A673 (cell line): ENCODE measurements at regions not wholly inside any gene's neighbourhood (a gene's known extent, or its start where the extent isn't known, plus 50 kb on each side); places are given as distances from the start of the nearest gene placed in this dataset.

Source experiments
- BruUV-seq: library from RNA; stranded (reverse); fragments of 400-500 nt; replicated peaks from 2 replicates; lab custom pipeline; 2021; lab: Mats Ljungman, UMichigan
- CTCF ChIA-PET: fragments of 300-600 bp; sonication (Branson Sonifier 250); formaldehyde crosslinking; loops from one replicate; lab custom pipeline; 2022; ENCODE audit warnings: antibody characterized with exemption; lab: Charles Lee
- POLR2A ChIA-PET: fragments of 300-600 bp; sonication (Branson Sonifier 250); formaldehyde crosslinking; loops from one replicate; lab custom pipeline; 2022; ENCODE audit warnings: antibody characterized with exemption; ENCODE audit not compliant: low non-redundant PET; lab: Charles Lee
- DNase-seq: peaks from one replicate; pipeline ENCODE4 v3.0.0-alpha.2; 2015; ENCODE audit warnings: low spot score
- H3K27ac ChIP-seq: fragments of 200-600 bp; sonication (generic); 2 replicates; pipeline ENCODE4 v1.5.1; 2016; ENCODE audit warnings: mixed run types, low read depth, mild to moderate bottlenecking, mixed read lengths, antibody characterized with exemption, low read length; ENCODE audit not compliant: poor library complexity, severe bottlenecking
- H3K27me3 ChIP-seq: fragments of 200-600 bp; sonication (generic); replicated peaks from 2 replicates; pipeline ENCODE4 v1.6.1; 2017; ENCODE audit warnings: mixed run types, low read depth, mild to moderate bottlenecking, mixed read lengths, antibody characterized with exemption, low read length; ENCODE audit not compliant: insufficient read depth, poor library complexity
- H3K36me3 ChIP-seq: fragments of 200-600 bp; sonication (generic); 2 replicates; pipeline ENCODE4 v1.6.1; 2016; ENCODE audit warnings: mixed run types, mild to moderate bottlenecking, mixed read lengths, antibody characterized with exemption, low read length; ENCODE audit not compliant: insufficient read depth, poor library complexity, severe bottlenecking
- H3K4me1 ChIP-seq: fragments of 200-600 bp; sonication (generic); 2 replicates; pipeline ENCODE4 v1.6.1; 2017; ENCODE audit warnings: mixed run types, mild to moderate bottlenecking, mixed read lengths, antibody characterized with exemption, low read length; ENCODE audit not compliant: insufficient read depth, poor library complexity, severe bottlenecking
- H3K4me3 ChIP-seq: fragments of 200-600 bp; sonication (generic); 2 replicates; pipeline ENCODE4 v1.5.1; 2016; ENCODE audit warnings: low read depth, mixed run types, mild to moderate bottlenecking, mixed read lengths, low read length; ENCODE audit not compliant: poor library complexity, severe bottlenecking
- H3K9me3 ChIP-seq: fragments of 200-600 bp; sonication (generic); 2 replicates; pipeline ENCODE4 v1.6.1; 2016; ENCODE audit warnings: mixed run types, low read depth, mild to moderate bottlenecking, mixed read lengths, antibody characterized with exemption, low read length; ENCODE audit not compliant: poor library complexity, severe bottlenecking
- EZH2 ChIP-seq: fragments of 200-600 bp; sonication (generic); IDR thresholded peaks from 2 replicates; pipeline ENCODE4 v1.6.1; 2017; ENCODE audit warnings: borderline replicate concordance, low read depth, mild to moderate bottlenecking, mixed read lengths, antibody characterized with exemption, low read length; ENCODE audit not compliant: poor library complexity, severe bottlenecking
- intact Hi-C: fragments of 100-400 bp; cut with micrococcal nuclease; formaldehyde crosslinking; loops from one replicate; pipeline ENCODE4 v1.10.0; 2022; ENCODE audit not compliant: unreplicated experiment
- TF ChIP-seq, protein P1 (sequence below): fragments of 300-800, 200-600 bp; sonication (generic); conservative IDR thresholded peaks from 2 replicates; pipeline ENCODE4 v1.5.1; 2017; ENCODE audit warnings: low read depth, mild to moderate bottlenecking, antibody characterized with exemption, low read length, moderate library complexity, mixed read lengths

DNA sequence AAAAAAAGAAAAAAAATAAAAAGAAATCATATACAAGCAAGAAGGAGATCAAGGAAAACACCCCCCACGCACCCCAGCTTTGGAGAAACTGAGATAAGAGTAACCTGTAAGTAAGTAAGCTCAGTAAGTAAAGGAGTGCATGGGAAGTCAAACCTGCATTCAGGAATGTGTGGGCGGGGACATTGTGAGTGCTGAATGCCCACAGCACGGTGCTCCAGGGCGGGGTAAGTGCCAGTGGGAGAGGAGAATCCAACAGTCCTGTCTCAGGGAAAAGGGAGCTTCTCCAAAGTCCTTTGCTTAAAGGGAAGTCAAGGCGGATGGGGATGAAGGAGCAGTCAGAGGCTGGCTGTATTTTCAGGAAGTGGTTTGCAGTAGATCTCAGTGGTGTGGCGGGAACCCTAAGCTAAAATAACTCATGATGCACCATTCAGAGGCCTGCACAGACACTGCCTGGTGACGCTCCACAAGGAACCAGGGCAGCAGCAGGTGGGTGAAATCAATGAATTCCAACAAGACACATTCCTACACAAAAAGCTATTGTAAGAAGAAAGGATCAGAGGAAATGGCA, 368.0 kb downstream of the QKI start:
- no peak overlapping the region for H3K4me3 ChIP-seq
- H3K9me3 ChIP-seq = no peaks in the 10 kb centered on the region
- no peaks in the 10 kb centered on the region for H3K4me1 ChIP-seq
- no peaks in the 10 kb centered on the region for H3K27me3 ChIP-seq
- H3K27ac ChIP-seq = no peak overlapping the region
- no peak for DNase-seq
- TF ChIP-seq EZH2 = no peak
- TF ChIP-seq, protein P1, sequence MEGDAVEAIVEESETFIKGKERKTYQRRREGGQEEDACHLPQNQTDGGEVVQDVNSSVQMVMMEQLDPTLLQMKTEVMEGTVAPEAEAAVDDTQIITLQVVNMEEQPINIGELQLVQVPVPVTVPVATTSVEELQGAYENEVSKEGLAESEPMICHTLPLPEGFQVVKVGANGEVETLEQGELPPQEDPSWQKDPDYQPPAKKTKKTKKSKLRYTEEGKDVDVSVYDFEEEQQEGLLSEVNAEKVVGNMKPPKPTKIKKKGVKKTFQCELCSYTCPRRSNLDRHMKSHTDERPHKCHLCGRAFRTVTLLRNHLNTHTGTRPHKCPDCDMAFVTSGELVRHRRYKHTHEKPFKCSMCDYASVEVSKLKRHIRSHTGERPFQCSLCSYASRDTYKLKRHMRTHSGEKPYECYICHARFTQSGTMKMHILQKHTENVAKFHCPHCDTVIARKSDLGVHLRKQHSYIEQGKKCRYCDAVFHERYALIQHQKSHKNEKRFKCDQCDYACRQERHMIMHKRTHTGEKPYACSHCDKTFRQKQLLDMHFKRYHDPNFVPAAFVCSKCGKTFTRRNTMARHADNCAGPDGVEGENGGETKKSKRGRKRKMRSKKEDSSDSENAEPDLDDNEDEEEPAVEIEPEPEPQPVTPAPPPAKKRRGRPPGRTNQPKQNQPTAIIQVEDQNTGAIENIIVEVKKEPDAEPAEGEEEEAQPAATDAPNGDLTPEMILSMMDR = no peak
- no peaks in the 10 kb centered on the region for H3K36me3 ChIP-seq
- POLR2A ChIA-PET = no interaction called here
- intact Hi-C loops = no loop called here
- CTCF ChIA-PET = no interaction called here
- BruUV-seq = no TSS peak

DNA sequence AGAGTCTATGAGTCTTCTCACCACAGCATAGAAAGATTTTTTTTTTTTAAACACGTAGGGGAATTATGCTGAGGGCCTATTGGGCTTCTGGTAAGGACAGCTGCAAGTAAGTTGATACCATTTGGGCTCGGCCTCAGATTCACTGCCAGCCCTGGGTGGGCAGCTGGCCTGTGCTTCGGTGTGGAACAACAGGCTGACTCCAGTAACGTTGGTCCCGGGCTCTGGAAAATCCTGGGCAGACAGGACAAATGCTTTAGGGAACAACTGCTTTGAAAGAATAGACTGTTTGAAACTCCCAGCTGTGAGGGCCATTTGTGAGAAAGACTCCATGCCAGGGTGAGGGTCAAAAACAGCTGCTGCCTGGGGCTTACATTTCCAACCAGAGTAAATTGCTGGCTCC, 366.5 kb downstream of the QKI start:
- no peak overlapping the region for H3K27ac ChIP-seq
- intact Hi-C loops = no loop called here
- TF ChIP-seq EZH2 = no peak
- TF ChIP-seq, protein P1 = no peak
- H3K4me1 ChIP-seq = no peaks in the 10 kb centered on the region
- DNase-seq = no peak
- no peaks in the 10 kb centered on the region for H3K36me3 ChIP-seq
- no TSS peak for BruUV-seq
- H3K9me3 ChIP-seq = no peaks in the 10 kb centered on the region
- H3K27me3 ChIP-seq = no peaks in the 10 kb centered on the region
- H3K4me3 ChIP-seq = no peak overlapping the region
- CTCF ChIA-PET = no interaction called here
- POLR2A ChIA-PET = no interaction called here

DNA sequence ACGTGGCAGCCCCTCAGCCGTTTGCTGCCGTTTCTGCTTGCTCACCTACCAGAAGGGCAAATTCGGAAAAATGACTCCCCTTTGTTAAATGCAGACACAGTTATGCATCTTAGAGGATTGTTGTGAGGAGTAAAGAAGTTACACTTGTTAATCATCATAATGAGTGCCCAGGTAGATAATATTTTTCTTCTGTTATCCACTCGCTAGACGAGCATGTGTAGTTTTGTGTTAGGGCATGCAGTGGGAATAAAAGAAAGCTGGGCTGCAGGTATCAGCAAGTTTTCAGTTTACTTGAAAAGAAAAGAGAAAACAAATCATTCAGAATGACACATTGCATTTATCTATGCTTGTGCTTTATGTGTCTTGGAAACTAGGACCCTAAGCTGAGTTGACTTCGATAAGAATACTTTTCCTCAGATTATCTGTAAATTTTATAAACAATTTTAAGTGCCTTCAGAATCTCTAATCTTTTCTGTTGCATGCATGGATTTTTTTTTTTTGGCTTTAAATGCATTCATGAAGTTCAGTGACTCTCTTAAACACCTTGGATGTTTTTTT, 365.3 kb downstream of the QKI start:
- H3K4me1 ChIP-seq = no peaks in the 10 kb centered on the region
- no peaks in the 10 kb centered on the region for H3K9me3 ChIP-seq
- H3K36me3 ChIP-seq = no peaks in the 10 kb centered on the region
- no TSS peak for BruUV-seq
- H3K4me3 ChIP-seq = no peak overlapping the region
- DNase-seq = no peak
- intact Hi-C loops = no loop called here
- no peaks in the 10 kb centered on the region for H3K27me3 ChIP-seq
- no peak overlapping the region for H3K27ac ChIP-seq
- CTCF ChIA-PET = no interaction called here
- POLR2A ChIA-PET = no interaction called here
- TF ChIP-seq, protein P1 = no peak
- no peak for TF ChIP-seq EZH2
